IPS DF 6.9 (cell line): ENCODE measurements at regions not wholly inside any gene's neighbourhood (a gene's known extent, or its start where the extent isn't known, plus 50 kb on each side); places are given as distances from the start of the nearest gene placed in this dataset.
"Not testable (repeated sequence)": the region's sequence is repeated elsewhere in the genome, so short reads cannot be mapped to it uniquely, and the experiment has no call there.

Source experiments
- DNase-seq: peaks from one replicate; pipeline ENCODE4 v3.0.0-alpha.2; 2013; ENCODE audit warnings: low read depth, low spot score
- H3K27ac ChIP-seq: one replicate; pipeline ENCODE4 v1.5.1; 2013; ENCODE audit warnings: low read length, control low read depth
- H3K27me3 ChIP-seq: 2 replicates; pipeline ENCODE4 v1.6.1; 2013; ENCODE audit warnings: mild to moderate bottlenecking, low read length; ENCODE audit not compliant: control insufficient read depth, insufficient read depth
- H3K36me3 ChIP-seq: 2 replicates; pipeline ENCODE4 v1.6.1; 2013; ENCODE audit warnings: low read length; ENCODE audit not compliant: control insufficient read depth, insufficient read depth
- H3K4me1 ChIP-seq: 2 replicates; pipeline ENCODE4 v1.6.1; 2013; ENCODE audit warnings: low read length; ENCODE audit not compliant: control insufficient read depth, insufficient read depth
- H3K4me3 ChIP-seq: 2 replicates; pipeline ENCODE4 v1.5.1; 2013; ENCODE audit warnings: mild to moderate bottlenecking, low read length
- H3K9me3 ChIP-seq: 2 replicates; pipeline ENCODE4 v1.6.1; 2013; ENCODE audit warnings: low read length, inconsistent platforms; ENCODE audit not compliant: control insufficient read depth, insufficient read depth
- WGBS: extraction: QIAGEN DNeasy Blood & Tissue Kit; methylation state at CpG from one replicate; pipeline ENCODE4 v1.1.7; 2013; ENCODE audit warnings: mixed read lengths, missing lambda C conversion rate; ENCODE audit not compliant: insufficient read length, insufficient coverage; 5-methylcytosine and 5-hydroxymethylcytosine counted together

GRCh38 chr7:138214926-138215325 lies 138.7 kb downstream of the AKR1D1 start:
- no peak overlapping the region for H3K27ac ChIP-seq
- peaks cover under 1% of the 10 kb centered on the region; the same call in 1 of the 2 replicates for H3K4me1 ChIP-seq
- H3K9me3 ChIP-seq = no peaks in the 10 kb centered on the region; the same call in 1 of the 2 replicates
- no CpG with 5 or more reads among the region's 4 CpGs for WGBS
- no peak overlapping the region for H3K4me3 ChIP-seq
- H3K27me3 ChIP-seq = no peaks in the 10 kb centered on the region
- DNase-seq = no peak
- H3K36me3 ChIP-seq = no peaks in the 10 kb centered on the region

- no CpG with 5 or more reads among the region's 3 CpGs for WGBS
- H3K4me3 ChIP-seq, DNase-seq, H3K36me3 ChIP-seq, H3K27me3 ChIP-seq, H3K4me1 ChIP-seq, H3K27ac ChIP-seq: not testable (repeated sequence)
- peaks cover 15% of the 10 kb centered on the region for H3K9me3 ChIP-seq
Measured at GRCh38 chr7:138220321-138220720, 144.1 kb downstream of the AKR1D1 start.

- H3K4me3 ChIP-seq, H3K4me1 ChIP-seq, H3K27me3 ChIP-seq, DNase-seq, H3K36me3 ChIP-seq, H3K27ac ChIP-seq: not testable (repeated sequence)
- no CpG with 5 or more reads among the region's 4 CpGs for WGBS
- peaks cover 15% of the 10 kb centered on the region for H3K9me3 ChIP-seq
Measured at GRCh38 chr7:138221388-138221787, 145.1 kb downstream of the AKR1D1 start.

- no CpG with 5 or more reads among the region's 2 CpGs for WGBS
- DNase-seq = no peak
- Histone ChIP-seq H3K27ac (no peak overlapping the region), H3K4me1 (no peaks in the 10 kb centered on the region), H3K36me3 (0 out of 2 replicates have a peak, but pooled peaks cover 3% of the 10 kb centered on the region), H3K27me3 (no peaks in the 10 kb centered on the region), H3K4me3 (no peak overlapping the region), H3K9me3 (peaks cover 15% of the 10 kb centered on the region)
Measured at GRCh38 chr7:138223402-138223879, 147.2 kb downstream of the AKR1D1 start.

- H3K4me1 ChIP-seq = no peaks in the 10 kb centered on the region
- DNase-seq = no peak
- peaks cover 9% of the 10 kb centered on the region for H3K9me3 ChIP-seq
- H3K4me3 ChIP-seq = no peak overlapping the region
- no peaks in the 10 kb centered on the region for H3K27me3 ChIP-seq
- H3K36me3 ChIP-seq = 0 out of 2 replicates have a peak, but pooled peaks cover 3% of the 10 kb centered on the region
- no peak overlapping the region for H3K27ac ChIP-seq
- WGBS = no CpG with 5 or more reads among the region's 5 CpGs
Measured at GRCh38 chr7:138226001-138226476, 149.8 kb downstream of the AKR1D1 start.

GRCh38 chr7:138226745-138227279 lies 150.6 kb downstream of the AKR1D1 start:
- H3K4me1 ChIP-seq = no peaks in the 10 kb centered on the region
- H3K27me3 ChIP-seq = no peaks in the 10 kb centered on the region
- DNase-seq = no peak
- H3K4me3 ChIP-seq = no peak overlapping the region
- 0 out of 2 replicates have a peak, but pooled peaks cover 3% of the 10 kb centered on the region for H3K36me3 ChIP-seq
- peaks cover 7% of the 10 kb centered on the region for H3K9me3 ChIP-seq
- WGBS = no CpG with 5 or more reads among the region's 4 CpGs
- H3K27ac ChIP-seq = no peak overlapping the region

GRCh38 chr7:138228119-138228518 lies 151.9 kb downstream of the AKR1D1 start:
- Histone ChIP-seq H3K27me3 (no peaks in the 10 kb centered on the region), H3K9me3 (peaks cover 7% of the 10 kb centered on the region), H3K27ac (no peak overlapping the region), H3K4me3 (no peak overlapping the region), H3K36me3 (0 out of 2 replicates have a peak, but pooled peaks cover 3% of the 10 kb centered on the region), H3K4me1 (no peaks in the 10 kb centered on the region)
- no peak for DNase-seq
- WGBS = no CpG with 5 or more reads among the region's 7 CpGs

GRCh38 chr7:138228769-138229168 lies 152.5 kb downstream of the AKR1D1 start:
- no CpG with 5 or more reads among the region's 4 CpGs for WGBS
- no peaks in the 10 kb centered on the region for H3K4me1 ChIP-seq
- no peak overlapping the region for H3K4me3 ChIP-seq

GRCh38 chr7:138233189-138233588 lies 156.9 kb downstream of the AKR1D1 start:
- H3K27me3 ChIP-seq = no peaks in the 10 kb centered on the region
- no CpG with 5 or more reads among the region's 6 CpGs for WGBS
- no peaks in the 10 kb centered on the region for H3K4me1 ChIP-seq
- H3K4me3 ChIP-seq = no peak overlapping the region
- no peak overlapping the region for H3K27ac ChIP-seq
- no peaks in the 10 kb centered on the region for H3K36me3 ChIP-seq
- no peak for DNase-seq
- H3K9me3 ChIP-seq = no peaks in the 10 kb centered on the region

More at GRCh38 chr7:138228769-138229168, 152.5 kb downstream of the AKR1D1 start:
- no peak overlapping the region for H3K27ac ChIP-seq
- no peaks in the 10 kb centered on the region for H3K36me3 ChIP-seq
- DNase-seq = no peak
- H3K9me3 ChIP-seq = 0 out of 2 replicates have a peak, but pooled peaks cover 2% of the 10 kb centered on the region
- no peaks in the 10 kb centered on the region for H3K27me3 ChIP-seq

- Histone ChIP-seq H3K36me3 (no peaks in the 10 kb centered on the region), H3K4me3 (no peak overlapping the region), H3K9me3 (no peaks in the 10 kb centered on the region), H3K27me3 (no peaks in the 10 kb centered on the region), H3K27ac (no peak overlapping the region), H3K4me1 (no peaks in the 10 kb centered on the region)
- DNase-seq = no peak
- no CpG with 5 or more reads among the region's 3 CpGs for WGBS
Measured at GRCh38 chr7:138235207-138235606, 158.9 kb downstream of the AKR1D1 start.

GRCh38 chr7:138237995-138238394 lies 161.7 kb downstream of the AKR1D1 start:
- no peak overlapping the region for H3K4me3 ChIP-seq
- 100% methylated on average over 2 of the region's 5 CpGs for WGBS

More at GRCh38 chr7:138237995-138238394, 161.7 kb downstream of the AKR1D1 start:
- Histone ChIP-seq H3K36me3 (no peaks in the 10 kb centered on the region), H3K4me1 (no peaks in the 10 kb centered on the region), H3K27ac (no peak overlapping the region), H3K9me3 (no peaks in the 10 kb centered on the region), H3K27me3 (no peaks in the 10 kb centered on the region)
- no peak for DNase-seq
